ENCODE measurements at regions not wholly inside any gene's neighbourhood (a gene's known extent, or its start where the extent isn't known, plus 50 kb on each side); places are given as distances from the start of the nearest gene placed in this dataset.

GRCh38 chr14:80055226-80055625, 156.1 kb downstream of the DIO2 start:
- Histone ChIP-seq H3K4me3 (no peak overlapping the region), H3K36me3 (no peaks in the 10 kb centered on the region), H3K27me3 (replicated peaks; ENCODE audit: insufficient read depth) (no peaks in the 10 kb centered on the region), H3K9me3 (no peaks in the 10 kb centered on the region), H3K4me1 (replicated peaks) (no peaks in the 10 kb centered on the region), H3K27ac (no peak overlapping the region)
- intact Hi-C loops (cut with DNase I), result loop anchor here (5.0 to 10.0 kb wide), 2 partner anchors 530 to 797 kb away; no protein-coding TSS in a partner anchor
- WGBS, result 86% methylated on average over 1 of the region's 1 CpG
- no peak for DNase-seq (ENCODE audit: low spot score)
- TF ChIP-seq POLR2AphosphoS5 (IDR thresholded peaks at IDR 0.05), result no peak
- TF ChIP-seq CTCF (IDR thresholded peaks at IDR 0.05), result no peak
- TF ChIP-seq POLR2A (IDR thresholded peaks at IDR 0.05), result no peak

GRCh38 chr14:80054020-80054419, 157.3 kb downstream of the DIO2 start:
- Histone ChIP-seq H3K4me3 (no peak overlapping the region), H3K9me3 (no peaks in the 10 kb centered on the region), H3K36me3 (no peaks in the 10 kb centered on the region), H3K27me3 (replicated peaks; ENCODE audit: insufficient read depth) (no peaks in the 10 kb centered on the region), H3K4me1 (replicated peaks) (no peaks in the 10 kb centered on the region), H3K27ac (peak overlapping the region in 1 of 2 donors; percentile 6)
- peak; percentile 13 for DNase-seq (ENCODE audit: low spot score)
- TF ChIP-seq CTCF (IDR thresholded peaks at IDR 0.05) (no peak), POLR2AphosphoS5 (IDR thresholded peaks at IDR 0.05) (peak; percentile 58), POLR2A (IDR thresholded peaks at IDR 0.05) (no peak)
- WGBS, result 41% methylated on average over 3 of the region's 3 CpGs
- intact Hi-C loops (cut with DNase I), result loop anchor here (10.0 kb wide), 1 partner anchor 531 kb away; no protein-coding TSS in a partner anchor

- 77% methylated on average over 2 of the region's 2 CpGs for WGBS
- Histone ChIP-seq H3K27me3 (replicated peaks; ENCODE audit: insufficient read depth) (no peaks in the 10 kb centered on the region), H3K27ac (no peak overlapping the region), H3K4me3 (no peak overlapping the region), H3K4me1 (replicated peaks) (no peaks in the 10 kb centered on the region), H3K9me3 (no peaks in the 10 kb centered on the region), H3K36me3 (no peaks in the 10 kb centered on the region)
- no peak for TF ChIP-seq POLR2A (IDR thresholded peaks at IDR 0.05)
- no peak for TF ChIP-seq POLR2AphosphoS5 (IDR thresholded peaks at IDR 0.05)
- no peak for TF ChIP-seq CTCF (IDR thresholded peaks at IDR 0.05)
- DNase-seq (ENCODE audit: low spot score), result no peak
- intact Hi-C loops (cut with DNase I), result no loop called here
Observed at GRCh38 chr14:80049055-80049454, 162.2 kb downstream of the DIO2 start.

GRCh38 chr14:80047761-80048160, 163.5 kb downstream of the DIO2 start:
- Histone ChIP-seq H3K27me3 (replicated peaks; ENCODE audit: insufficient read depth) (no peaks in the 10 kb centered on the region), H3K27ac (no peak overlapping the region), H3K4me1 (replicated peaks) (no peaks in the 10 kb centered on the region), H3K36me3 (no peaks in the 10 kb centered on the region), H3K4me3 (no peak overlapping the region), H3K9me3 (no peaks in the 10 kb centered on the region)
- no peak for DNase-seq (ENCODE audit: low spot score)
- TF ChIP-seq POLR2AphosphoS5 (IDR thresholded peaks at IDR 0.05) (no peak), CTCF (IDR thresholded peaks at IDR 0.05) (no peak), POLR2A (IDR thresholded peaks at IDR 0.05) (no peak)
- intact Hi-C loops (cut with DNase I), result no loop called here
- WGBS, result 86% methylated on average over 3 of the region's 3 CpGs

- H3K27me3 ChIP-seq (replicated peaks; ENCODE audit: insufficient read depth), result no peaks in the 10 kb centered on the region
- no peak for DNase-seq (ENCODE audit: low spot score)
- intact Hi-C loops (cut with DNase I), result no loop called here
- 76% methylated on average over 2 of the region's 2 CpGs for WGBS
- H3K36me3 ChIP-seq, result no peaks in the 10 kb centered on the region
- no peak overlapping the region for H3K4me3 ChIP-seq
- TF ChIP-seq CTCF (IDR thresholded peaks at IDR 0.05) (no peak), POLR2A (IDR thresholded peaks at IDR 0.05) (no peak), POLR2AphosphoS5 (IDR thresholded peaks at IDR 0.05) (no peak)
- H3K27ac ChIP-seq, result no peak overlapping the region
- no peaks in the 10 kb centered on the region for H3K4me1 ChIP-seq (replicated peaks)
- no peaks in the 10 kb centered on the region for H3K9me3 ChIP-seq
Observed at GRCh38 chr14:80037349-80037748, 174.0 kb downstream of the DIO2 start.

Data from prostate gland (tissue), 2 donors.